Nephron progenitor cell (in vitro differentiated cells): ENCODE measurements at regions not wholly inside any gene's neighbourhood (a gene's known extent, or its start where the extent isn't known, plus 50 kb on each side); places are given as distances from the start of the nearest gene placed in this dataset.

Experiments used
- DNase-seq: peaks from one replicate; pipeline ENCODE4 v3.0.0; 2021
- H3K27ac Mint-ChIP-seq: 2 replicates; pipeline ENCODE4 v1.8.0; 2021; ENCODE audit warnings: mild to moderate bottlenecking, moderate library complexity, mixed read lengths
- H3K27me3 Mint-ChIP-seq: 2 replicates; pipeline ENCODE4 v1.8.0; 2021; ENCODE audit warnings: mild to moderate bottlenecking, low read depth, mixed read lengths; ENCODE audit not compliant: poor library complexity
- H3K36me3 Mint-ChIP-seq: 2 replicates; pipeline ENCODE4 v1.8.0; 2021; ENCODE audit warnings: low read depth, mixed read lengths
- H3K4me1 Mint-ChIP-seq: 2 replicates; pipeline ENCODE4 v1.8.0; 2021; ENCODE audit warnings: mixed read lengths
- H3K4me3 Mint-ChIP-seq: 2 replicates; pipeline ENCODE4 v1.8.0; 2021; ENCODE audit warnings: mild to moderate bottlenecking, moderate library complexity, mixed read lengths
- H3K9me3 Mint-ChIP-seq: 2 replicates; pipeline ENCODE4 v1.8.0; 2021; ENCODE audit warnings: mild to moderate bottlenecking, moderate library complexity, mixed read lengths
- TF ChIP-seq, protein P1 (sequence below): fragments of 200-600 bp; sonication (generic); IDR thresholded peaks from 2 replicates; pipeline ENCODE4 v1.5.0; 2021; ENCODE audit warnings: antibody characterized with exemption

DNA sequence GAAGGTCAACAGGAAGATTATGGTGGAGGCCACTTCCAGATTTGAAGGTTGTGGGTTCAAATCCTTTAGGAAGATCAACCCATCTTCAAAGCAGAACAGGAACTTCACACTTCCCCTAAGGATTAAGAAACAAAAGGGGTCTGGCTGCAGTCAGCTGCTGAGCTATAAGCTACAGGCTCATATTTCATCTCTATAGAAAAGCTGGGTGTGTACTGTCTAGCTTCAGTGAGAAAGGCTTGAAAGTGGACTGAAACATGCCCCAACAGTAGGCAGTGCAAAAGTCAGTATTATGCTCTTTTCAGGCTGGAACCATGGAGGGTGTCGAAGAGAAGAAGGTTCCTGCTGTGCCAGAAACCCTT, 60.1 kb upstream of the SPDEF start:
- no peaks in the 10 kb centered on the region for H3K27me3 Mint-ChIP-seq
- no peak overlapping the region for H3K27ac Mint-ChIP-seq
- peaks cover 7% of the 10 kb centered on the region for H3K4me1 Mint-ChIP-seq
- TF ChIP-seq, protein P1, sequence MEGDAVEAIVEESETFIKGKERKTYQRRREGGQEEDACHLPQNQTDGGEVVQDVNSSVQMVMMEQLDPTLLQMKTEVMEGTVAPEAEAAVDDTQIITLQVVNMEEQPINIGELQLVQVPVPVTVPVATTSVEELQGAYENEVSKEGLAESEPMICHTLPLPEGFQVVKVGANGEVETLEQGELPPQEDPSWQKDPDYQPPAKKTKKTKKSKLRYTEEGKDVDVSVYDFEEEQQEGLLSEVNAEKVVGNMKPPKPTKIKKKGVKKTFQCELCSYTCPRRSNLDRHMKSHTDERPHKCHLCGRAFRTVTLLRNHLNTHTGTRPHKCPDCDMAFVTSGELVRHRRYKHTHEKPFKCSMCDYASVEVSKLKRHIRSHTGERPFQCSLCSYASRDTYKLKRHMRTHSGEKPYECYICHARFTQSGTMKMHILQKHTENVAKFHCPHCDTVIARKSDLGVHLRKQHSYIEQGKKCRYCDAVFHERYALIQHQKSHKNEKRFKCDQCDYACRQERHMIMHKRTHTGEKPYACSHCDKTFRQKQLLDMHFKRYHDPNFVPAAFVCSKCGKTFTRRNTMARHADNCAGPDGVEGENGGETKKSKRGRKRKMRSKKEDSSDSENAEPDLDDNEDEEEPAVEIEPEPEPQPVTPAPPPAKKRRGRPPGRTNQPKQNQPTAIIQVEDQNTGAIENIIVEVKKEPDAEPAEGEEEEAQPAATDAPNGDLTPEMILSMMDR: no peak
- no peaks in the 10 kb centered on the region for H3K9me3 Mint-ChIP-seq
- H3K36me3 Mint-ChIP-seq: peaks cover 21% of the 10 kb centered on the region
- no peak for DNase-seq
- no peak overlapping the region for H3K4me3 Mint-ChIP-seq

DNA sequence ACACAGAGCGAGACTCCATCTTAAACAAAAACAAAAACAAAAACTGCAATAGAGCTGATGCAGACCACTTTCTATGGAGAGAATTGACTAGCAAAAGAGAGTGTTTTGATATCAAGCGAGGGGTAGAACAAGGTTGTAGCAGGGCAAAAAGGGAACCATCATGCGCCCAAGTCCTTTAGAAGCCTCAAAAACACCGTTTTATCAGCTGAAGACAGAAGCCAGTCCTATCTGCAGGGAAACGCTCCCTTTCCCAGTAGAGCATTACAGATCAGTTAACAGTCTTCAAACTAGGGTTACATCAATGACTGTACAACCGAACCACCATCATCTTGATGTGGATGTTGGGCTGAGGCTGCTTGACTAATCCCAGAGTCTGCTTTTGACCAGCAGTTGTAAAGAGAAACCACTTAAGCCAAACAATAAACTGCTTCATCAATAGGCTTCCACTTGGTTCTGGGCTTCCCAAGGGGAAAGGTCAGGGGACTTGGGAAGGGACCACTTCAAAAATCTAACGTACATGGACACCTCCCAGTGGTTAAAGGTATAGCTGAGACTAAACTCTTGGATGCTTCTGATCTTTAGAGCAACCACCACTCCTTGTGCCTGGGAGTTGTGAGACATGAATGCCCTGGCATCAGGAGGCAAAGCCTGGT, 59.6 kb upstream of the SPDEF start:
- no peaks in the 10 kb centered on the region for H3K9me3 Mint-ChIP-seq

DNA sequence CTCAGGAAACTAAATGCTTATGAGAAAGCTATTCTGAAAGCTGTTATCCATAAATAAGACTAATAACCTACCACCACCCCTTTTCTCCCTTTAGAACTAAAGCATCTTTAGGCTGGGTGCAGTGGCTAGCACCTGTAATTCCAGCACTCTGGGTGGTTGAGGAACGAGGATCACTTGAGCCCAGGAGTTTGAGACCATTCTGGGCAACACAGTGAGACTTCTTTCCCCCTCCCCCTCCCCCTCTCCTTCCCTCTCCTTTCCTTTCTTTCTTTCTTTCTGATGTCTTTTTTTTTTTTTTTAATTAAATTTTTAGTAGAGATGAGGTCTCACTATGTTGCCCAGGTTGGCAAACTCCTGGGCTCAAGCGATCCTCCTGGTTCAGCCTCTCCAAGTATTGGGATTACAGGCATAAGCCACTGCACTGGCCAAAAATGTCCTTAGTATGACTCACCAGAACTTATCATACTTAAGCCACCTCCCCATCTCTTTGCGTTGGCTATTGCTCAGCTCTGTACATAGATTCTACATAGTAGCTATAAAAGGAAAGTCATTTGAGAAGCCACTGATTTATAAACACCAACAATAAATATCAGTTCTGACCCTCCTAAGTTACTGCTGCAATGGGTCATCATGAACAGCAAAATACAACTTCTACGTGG, 54.8 kb upstream of the SPDEF start:
- Mint-ChIP-seq H3K9me3 (no peaks in the 10 kb centered on the region), H3K27me3 (no peaks in the 10 kb centered on the region), H3K36me3 (peaks cover 24% of the 10 kb centered on the region), H3K4me3 (no peak overlapping the region), H3K4me1 (peaks cover 8% of the 10 kb centered on the region), H3K27ac (no peak overlapping the region)
- no peak for DNase-seq
- TF ChIP-seq, protein P1: no peak

More for the DNA sequence above, 59.6 kb upstream of the SPDEF start:
- H3K27me3 Mint-ChIP-seq: no peaks in the 10 kb centered on the region
- no peak overlapping the region for H3K27ac Mint-ChIP-seq
- TF ChIP-seq, protein P1: no peak
- H3K4me1 Mint-ChIP-seq: peaks cover 7% of the 10 kb centered on the region
- H3K4me3 Mint-ChIP-seq: no peak overlapping the region
- H3K36me3 Mint-ChIP-seq: peaks cover 21% of the 10 kb centered on the region
- no peak for DNase-seq

DNA sequence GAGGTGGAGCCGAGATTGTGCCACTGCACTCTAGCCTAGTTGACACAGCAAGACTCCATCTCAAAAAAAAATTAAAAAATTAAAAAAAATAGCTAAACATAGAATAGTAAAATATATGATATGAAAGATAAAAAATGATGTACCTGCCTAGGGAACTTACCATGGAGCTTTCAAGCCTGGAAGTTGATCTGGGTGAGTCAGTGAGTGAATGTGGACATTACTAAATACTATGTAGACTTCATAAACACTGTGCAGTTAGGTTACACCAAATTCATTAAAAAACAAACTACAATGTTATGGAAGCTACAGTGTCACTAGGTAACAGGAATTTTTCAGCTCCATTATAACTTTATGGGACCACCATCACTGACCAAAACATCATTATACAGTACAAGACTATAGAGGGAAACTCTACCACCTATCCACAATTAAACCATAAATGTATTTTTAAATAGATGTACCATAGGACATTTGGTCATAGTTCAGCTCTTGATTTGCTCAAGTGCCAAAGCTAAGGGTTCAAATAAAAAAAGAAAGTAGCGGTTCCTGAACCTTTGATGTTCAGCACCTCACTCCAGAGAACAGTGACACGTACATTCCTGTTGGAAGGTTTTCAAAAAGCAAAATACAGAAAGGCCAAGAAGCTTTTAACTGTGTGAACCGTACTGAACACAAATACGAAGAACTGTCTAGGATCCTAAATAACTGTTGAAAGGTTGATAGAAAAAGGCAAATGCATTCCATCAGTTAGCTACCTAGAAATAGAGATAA, 52.4 kb upstream of the SPDEF start:
- peaks cover 8% of the 10 kb centered on the region for H3K4me1 Mint-ChIP-seq

DNA sequence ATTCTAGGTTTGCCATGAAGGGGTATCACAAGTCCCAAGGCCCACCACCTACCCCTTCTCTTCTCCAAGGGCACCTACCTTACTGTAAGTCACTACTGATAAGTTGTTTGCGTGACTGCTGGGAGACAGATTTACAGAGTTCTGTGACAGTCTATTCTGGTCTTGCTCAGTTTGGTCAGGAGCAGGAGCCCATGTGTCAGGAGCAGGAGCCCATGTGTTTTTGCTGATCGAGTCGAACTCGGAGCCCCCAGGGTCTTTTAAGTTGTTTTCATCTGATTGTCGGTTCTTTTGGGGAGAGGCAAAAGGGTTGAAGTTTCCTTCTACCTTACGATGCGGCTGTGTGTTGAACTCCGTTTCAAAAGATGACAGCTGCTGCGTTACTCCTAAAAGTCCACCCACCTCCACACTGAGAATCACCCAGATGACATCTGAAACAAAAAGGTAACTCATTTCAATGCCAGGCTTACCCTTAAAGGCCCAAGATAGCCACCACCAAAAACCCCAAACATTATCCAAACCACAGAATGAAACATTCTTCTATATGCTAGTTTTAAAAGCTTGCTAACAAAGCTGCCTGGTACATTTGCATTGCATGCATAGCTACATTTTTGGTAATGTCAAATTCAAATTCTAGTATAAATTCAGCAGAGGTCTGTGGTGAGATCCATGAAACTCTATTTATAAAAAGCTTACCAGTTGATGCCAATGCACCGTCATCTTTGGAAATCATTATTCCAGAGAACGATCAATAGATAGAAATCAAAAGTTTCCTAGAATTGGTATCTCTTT, 50.5 kb upstream of the SPDEF start:
- TF ChIP-seq, protein P1: no peak
- DNase-seq: no peak
- Mint-ChIP-seq H3K9me3 (no peaks in the 10 kb centered on the region), H3K27me3 (no peaks in the 10 kb centered on the region), H3K4me1 (peaks cover 19% of the 10 kb centered on the region), H3K36me3 (peaks cover 21% of the 10 kb centered on the region), H3K27ac (no peak overlapping the region), H3K4me3 (no peak overlapping the region)

More for the DNA sequence above, 52.4 kb upstream of the SPDEF start:
- TF ChIP-seq, protein P1: no peak
- H3K27me3 Mint-ChIP-seq: no peaks in the 10 kb centered on the region
- no peak for DNase-seq
- H3K27ac Mint-ChIP-seq: no peak overlapping the region
- H3K4me3 Mint-ChIP-seq: no peak overlapping the region
- no peaks in the 10 kb centered on the region for H3K9me3 Mint-ChIP-seq
- peaks cover 28% of the 10 kb centered on the region for H3K36me3 Mint-ChIP-seq
